GM18505 (cell line): ENCODE measurements at regions not wholly inside any gene's neighbourhood (a gene's known extent, or its start where the extent isn't known, plus 50 kb on each side); places are given as distances from the start of the nearest gene placed in this dataset.
"Not testable (repeated sequence)": the region's sequence is repeated elsewhere in the genome, so short reads cannot be mapped to it uniquely, and the experiment has no call there.

Experiments
- ATAC-seq: cut with Tn5 transposase; IDR thresholded peaks from one replicate; pipeline ENCODE4 v1.9.1; 2021; ENCODE audit not compliant: unreplicated experiment
- POLR2A ChIP-seq: IDR thresholded peaks from 4 replicates; pipeline ENCODE4 v1.6.1; 2011; ENCODE audit warnings: borderline replicate concordance; ENCODE audit not compliant: insufficient read depth, insufficient read length; ENCODE audit errors: extremely low read depth

DNA sequence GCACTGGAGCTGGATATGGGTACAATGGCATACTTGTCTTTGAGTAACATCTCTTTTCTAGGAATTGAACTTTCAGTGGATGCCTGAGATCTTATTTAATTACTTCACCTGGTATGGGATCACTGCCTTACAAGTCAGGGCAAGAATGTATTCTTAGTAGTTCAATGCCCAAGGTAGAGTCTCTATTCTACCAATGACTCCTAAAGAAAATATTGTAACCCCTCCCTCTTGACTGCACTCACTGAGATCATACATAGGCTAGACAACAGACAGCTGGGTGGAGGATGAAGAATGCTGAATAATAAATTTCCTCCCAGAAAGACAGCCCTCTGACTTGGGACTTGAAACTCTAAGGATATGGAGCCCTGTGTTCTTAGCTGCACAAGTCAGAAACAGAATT, 1216.3 kb upstream of the ACO1 start:
- ATAC-seq, result no peak
- no peak for TF ChIP-seq POLR2A

- no peak for TF ChIP-seq POLR2A
- no peak for ATAC-seq
Measured at GRCh38 chr9:31174681-31175080, 1209.8 kb upstream of the ACO1 start.

DNA sequence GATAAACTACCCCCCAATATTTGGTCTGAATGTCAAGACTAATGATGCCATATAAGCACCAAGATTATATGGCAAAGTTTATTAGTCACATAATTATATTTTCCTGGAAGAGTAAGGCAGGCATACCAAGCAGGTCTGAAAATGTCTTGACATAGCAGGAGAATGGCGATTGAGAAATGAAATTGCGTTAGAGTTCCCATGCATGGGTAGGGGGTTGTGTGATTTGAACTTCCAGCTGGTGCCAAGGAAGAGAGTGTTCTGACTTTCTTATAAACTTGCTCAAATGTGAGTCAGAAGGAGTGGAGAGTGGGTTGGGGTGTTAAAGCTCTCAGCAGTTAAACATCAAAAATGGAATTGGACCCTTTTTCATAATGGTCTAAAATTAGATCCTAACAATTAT, 1200.6 kb upstream of the ACO1 start:
- TF ChIP-seq POLR2A, result no peak
- no peak for ATAC-seq

GRCh38 chr9:31185831-31186230, 1198.6 kb upstream of the ACO1 start:
- TF ChIP-seq POLR2A, result no peak
- ATAC-seq, result no peak

GRCh38 chr9:31188496-31188895, 1195.9 kb upstream of the ACO1 start:
- no peak for ATAC-seq
- no peak for TF ChIP-seq POLR2A

DNA sequence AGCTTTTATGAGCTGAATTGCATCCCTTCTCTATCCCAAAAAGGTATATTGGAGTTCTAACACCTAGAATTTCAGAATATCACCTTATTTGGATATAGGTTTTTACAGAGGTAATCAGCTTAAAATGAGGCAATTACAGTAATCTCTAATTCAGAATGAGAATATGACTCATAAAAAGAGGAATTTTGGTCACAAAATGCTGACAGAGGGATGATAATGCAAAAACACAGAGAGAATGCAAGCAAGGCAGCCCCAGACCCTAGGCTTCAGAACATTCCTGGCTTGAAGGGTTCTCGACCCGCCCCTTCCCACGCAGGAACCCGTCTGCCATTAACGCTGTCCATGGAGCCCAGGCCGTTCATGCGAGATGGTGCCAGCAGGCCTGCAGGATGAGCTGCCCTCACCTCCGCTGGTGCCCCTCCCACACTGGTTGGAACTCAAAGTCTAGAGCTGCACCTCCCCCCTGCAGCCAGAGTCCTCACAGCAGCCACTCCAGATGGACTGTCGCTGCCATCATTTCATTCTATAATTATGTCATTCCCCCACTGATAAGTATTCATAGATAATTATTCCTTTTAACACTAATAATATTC, 1173.4 kb upstream of the ACO1 start:
- TF ChIP-seq POLR2A, result no peak
- ATAC-seq, result peak; percentile 90

DNA sequence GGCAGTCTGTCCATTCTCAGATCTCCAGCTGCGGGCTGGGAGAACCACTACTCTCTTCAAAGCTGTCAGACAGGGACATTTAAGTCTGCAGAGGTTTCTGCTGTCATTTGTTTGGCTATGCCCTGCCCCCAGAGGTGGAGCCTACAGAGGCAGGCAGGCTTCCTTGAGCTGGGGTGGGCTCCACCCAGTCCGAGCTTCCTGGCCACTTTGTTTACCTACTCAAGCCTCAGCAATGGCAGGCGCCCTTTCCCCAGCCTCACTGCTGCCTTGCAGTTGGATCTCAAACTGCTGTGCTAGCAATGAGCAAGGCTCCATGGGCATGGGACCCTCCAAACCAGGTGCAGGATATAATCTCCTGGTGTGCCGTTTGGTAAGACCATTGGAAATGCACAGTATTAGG, 1154.5 kb upstream of the ACO1 start:
- ATAC-seq, result not testable (repeated sequence)

DNA sequence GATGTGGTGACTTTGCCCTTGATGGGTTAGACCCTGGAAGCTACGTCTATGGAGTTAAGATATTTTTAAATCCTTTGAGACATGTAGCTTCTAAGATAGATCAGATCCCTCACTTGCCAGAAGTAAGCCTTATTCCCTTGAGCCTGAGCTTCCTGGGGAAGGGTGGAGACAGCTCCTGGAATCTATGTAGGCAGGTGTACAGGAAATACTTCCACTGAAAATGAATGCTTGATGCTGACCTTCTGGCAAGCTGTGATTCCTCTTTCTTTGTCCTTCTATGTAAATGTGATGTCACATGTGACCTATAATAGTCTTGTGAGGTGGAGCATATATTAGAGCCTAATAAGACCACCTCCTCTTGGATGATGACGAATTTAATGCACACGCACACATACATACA, 1152.0 kb upstream of the ACO1 start:
- no peak for TF ChIP-seq POLR2A
- no peak for ATAC-seq

DNA sequence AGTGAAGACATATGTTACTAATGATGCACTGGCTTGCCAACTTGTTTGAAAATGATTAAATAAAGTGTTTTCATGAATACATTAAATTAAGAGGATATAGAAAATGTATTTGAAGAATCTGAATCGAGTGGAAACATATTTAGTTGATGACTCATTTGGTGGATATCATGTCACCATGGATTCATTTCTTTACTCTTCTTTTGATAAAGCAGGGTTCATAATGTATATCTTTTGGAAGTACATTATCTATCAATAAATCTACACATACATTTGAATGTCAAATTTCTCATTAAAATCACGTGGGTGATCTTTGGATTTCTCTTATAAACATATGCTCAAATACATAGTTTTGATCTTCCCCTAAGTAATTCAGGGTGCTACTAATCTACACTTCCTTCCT, 1148.1 kb upstream of the ACO1 start:
- ATAC-seq, result no peak
- no peak for TF ChIP-seq POLR2A

DNA sequence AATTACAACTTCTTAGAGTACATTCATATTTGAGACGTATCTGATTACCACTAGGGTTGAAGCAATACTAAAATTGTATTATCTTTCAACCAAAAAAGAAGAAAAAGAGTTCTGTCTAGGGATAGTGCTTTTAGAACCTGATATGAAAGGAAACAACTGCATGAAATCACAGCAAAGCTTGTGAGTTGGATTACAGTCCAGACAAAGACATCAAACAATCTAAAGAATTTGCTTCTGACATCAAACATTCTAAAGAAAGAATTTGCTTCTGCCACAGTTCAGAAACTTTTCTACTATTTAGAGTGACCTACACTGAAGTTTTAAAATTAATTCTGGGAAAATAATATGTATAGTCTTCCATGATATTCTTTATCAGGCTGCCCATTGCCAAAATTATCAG, 1141.1 kb upstream of the ACO1 start:
- ATAC-seq, result no peak
- no peak for TF ChIP-seq POLR2A

- ATAC-seq, result no peak
- no peak for TF ChIP-seq POLR2A
Measured at GRCh38 chr9:31248156-31248555, 1136.3 kb upstream of the ACO1 start.

- ATAC-seq, result no peak
Measured at GRCh38 chr9:31251386-31251785, 1133.1 kb upstream of the ACO1 start.

DNA sequence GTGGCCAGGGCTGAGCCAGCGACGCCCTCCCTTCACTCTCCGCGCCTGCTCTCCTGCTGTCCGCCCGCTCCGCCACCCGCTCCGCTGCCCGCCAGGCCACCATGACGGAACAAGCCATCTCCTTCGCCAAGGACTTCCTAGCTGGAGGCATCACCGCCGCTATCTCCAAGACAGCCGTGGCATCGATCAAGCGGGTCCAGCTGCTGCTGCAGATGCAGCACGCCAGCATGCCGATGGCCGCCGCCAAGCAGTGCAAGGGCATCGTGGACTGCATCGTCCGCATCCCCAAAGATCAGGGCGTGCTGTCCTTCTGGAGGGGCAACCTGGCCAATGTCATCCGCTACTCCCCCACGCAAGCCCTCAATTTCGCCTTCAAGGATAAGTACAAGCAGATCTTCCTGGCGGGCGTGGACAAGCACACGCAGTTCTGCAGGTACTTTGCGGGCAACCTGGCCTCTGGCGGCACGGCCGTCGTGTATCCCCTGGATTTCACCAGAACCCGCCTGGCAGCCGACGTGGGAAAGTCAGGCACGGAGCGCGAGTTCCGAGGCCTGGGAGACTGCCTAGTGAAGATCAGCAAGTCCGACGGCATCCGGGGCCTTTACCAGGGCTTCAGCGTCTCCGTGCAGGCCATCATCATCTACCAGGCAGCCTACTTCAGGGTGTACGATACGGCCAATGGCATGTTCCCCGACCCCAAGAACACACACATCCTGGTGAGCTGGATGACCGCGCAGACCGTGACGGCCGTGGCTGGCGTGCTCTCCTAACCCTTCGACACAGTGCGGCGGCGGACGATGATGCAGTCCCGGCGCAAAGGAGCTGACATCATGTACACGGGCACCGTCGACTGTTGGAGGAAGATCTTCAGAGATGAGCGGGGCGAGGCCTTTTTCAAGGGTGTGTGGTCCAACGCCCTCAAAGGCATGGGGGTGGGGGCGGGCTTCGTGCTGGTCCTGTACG, 1130.4 kb upstream of the ACO1 start:
- no peak for ATAC-seq
- TF ChIP-seq POLR2A, result no peak

More at GRCh38 chr9:31251386-31251785, 1133.1 kb upstream of the ACO1 start:
- TF ChIP-seq POLR2A, result no peak

- no peak for TF ChIP-seq POLR2A
- no peak for ATAC-seq
Measured at GRCh38 chr9:31255211-31255610, 1129.2 kb upstream of the ACO1 start.
